ENCODE measurements at regions not wholly inside any gene's neighbourhood (a gene's known extent, or its start where the extent isn't known, plus 50 kb on each side); places are given as distances from the start of the nearest gene placed in this dataset.
"Not testable (repeated sequence)": the region's sequence is repeated elsewhere in the genome, so short reads cannot be mapped to it uniquely, and the experiment has no call there.

GRCh38 chr2:224650815-224651439 lies 65.2 kb downstream of the CCDC195 start:
- peak overlapping the region; percentile 53 for H3K4me3 ChIP-seq (ENCODE audit: low read length)

GRCh38 chr2:224647684-224648083 lies 62.5 kb upstream of the CUL3 start:
- H3K79me2 ChIP-seq (ENCODE audit: control insufficient read depth, low read length); H3K4me3 ChIP-seq (ENCODE audit: low read length); H4K20me1 ChIP-seq (ENCODE audit: control insufficient read depth, insufficient read depth, low read depth, low read length); H3K9me2 ChIP-seq (replicated peaks; ENCODE audit: control insufficient read depth, low read length); H3K27ac ChIP-seq (ENCODE audit: low read depth, low read length); H3K9me3 ChIP-seq (ENCODE audit: control insufficient read depth, insufficient read depth, low read length); H3K4me2 ChIP-seq (ENCODE audit: low read length); H3F3A ChIP-seq (ENCODE audit: control insufficient read depth, insufficient read depth); H3K27me3 ChIP-seq (ENCODE audit: control insufficient read depth, low read length); H3K36me3 ChIP-seq (ENCODE audit: control insufficient read depth, low read length): not testable (repeated sequence)
- peaks cover 43% of the 10 kb centered on the region for H3K4me1 ChIP-seq (ENCODE audit: control insufficient read depth, low read length)

More at GRCh38 chr2:224650815-224651439, 65.2 kb downstream of the CCDC195 start:
- Histone ChIP-seq H3K9me3 (ENCODE audit: control insufficient read depth, insufficient read depth, low read length) (no peaks in the 10 kb centered on the region), H3K27ac (ENCODE audit: low read depth, low read length) (no peak overlapping the region), H3K4me2 (ENCODE audit: low read length) (peak overlapping the region; percentile 70), H4K20me1 (ENCODE audit: control insufficient read depth, insufficient read depth, low read depth, low read length) (no peaks in the 10 kb centered on the region), H3K36me3 (ENCODE audit: control insufficient read depth, low read length) (no peaks in the 10 kb centered on the region), H3K4me1 (ENCODE audit: control insufficient read depth, low read length) (peaks cover 42% of the 10 kb centered on the region), H3K27me3 (ENCODE audit: control insufficient read depth, low read length) (no peaks in the 10 kb centered on the region), H3K9me2 (replicated peaks; ENCODE audit: control insufficient read depth, low read length) (no peaks in the 10 kb centered on the region), H3F3A (ENCODE audit: control insufficient read depth, insufficient read depth) (no peaks in the 10 kb centered on the region), H3K79me2 (ENCODE audit: control insufficient read depth, low read length) (no peaks in the 10 kb centered on the region)
- TF ChIP-seq CTCF (IDR thresholded peaks at IDR 0.05; ENCODE audit: low read depth, low read length, poor library complexity, severe bottlenecking): peak; percentile 83
- no peak for TF ChIP-seq EZH2phosphoT487 (IDR thresholded peaks at IDR 0.05; ENCODE audit: borderline replicate concordance, low read length)

GRCh38 chr2:224646242-224646846 lies 61.2 kb upstream of the CUL3 start:
- TF ChIP-seq EZH2phosphoT487 (IDR thresholded peaks at IDR 0.05; ENCODE audit: borderline replicate concordance, low read length) (no peak), CTCF (IDR thresholded peaks at IDR 0.05; ENCODE audit: low read depth, low read length, poor library complexity, severe bottlenecking) (peak; percentile 88)
- Histone ChIP-seq H3K27ac (ENCODE audit: low read depth, low read length) (no peak overlapping the region), H3K27me3 (ENCODE audit: control insufficient read depth, low read length) (no peaks in the 10 kb centered on the region), H3K9me2 (replicated peaks; ENCODE audit: control insufficient read depth, low read length) (no peaks in the 10 kb centered on the region), H3K4me2 (ENCODE audit: low read length) (peak overlapping the region; percentile 22), H3K36me3 (ENCODE audit: control insufficient read depth, low read length) (no peaks in the 10 kb centered on the region), H3K9me3 (ENCODE audit: control insufficient read depth, insufficient read depth, low read length) (no peaks in the 10 kb centered on the region), H4K20me1 (ENCODE audit: control insufficient read depth, insufficient read depth, low read depth, low read length) (no peaks in the 10 kb centered on the region), H3F3A (ENCODE audit: control insufficient read depth, insufficient read depth) (no peaks in the 10 kb centered on the region), H3K4me1 (ENCODE audit: control insufficient read depth, low read length) (peaks cover 32% of the 10 kb centered on the region), H3K79me2 (ENCODE audit: control insufficient read depth, low read length) (no peaks in the 10 kb centered on the region), H3K4me3 (ENCODE audit: low read length) (no peak overlapping the region)

- peak overlapping the region; percentile 22 for H3K4me2 ChIP-seq (ENCODE audit: low read length)
- no peak overlapping the region for H3K4me3 ChIP-seq (ENCODE audit: low read length)
- no peak overlapping the region for H3K27ac ChIP-seq (ENCODE audit: low read depth, low read length)
- no peaks in the 10 kb centered on the region for H3K27me3 ChIP-seq (ENCODE audit: control insufficient read depth, low read length)
- no peaks in the 10 kb centered on the region for H4K20me1 ChIP-seq (ENCODE audit: control insufficient read depth, insufficient read depth, low read depth, low read length)
- H3F3A ChIP-seq (ENCODE audit: control insufficient read depth, insufficient read depth): no peaks in the 10 kb centered on the region
- H3K4me1 ChIP-seq (ENCODE audit: control insufficient read depth, low read length): peaks cover 26% of the 10 kb centered on the region
- H3K79me2 ChIP-seq (ENCODE audit: control insufficient read depth, low read length): no peaks in the 10 kb centered on the region
- H3K9me2 ChIP-seq (replicated peaks; ENCODE audit: control insufficient read depth, low read length): no peaks in the 10 kb centered on the region
- TF ChIP-seq EZH2phosphoT487 (IDR thresholded peaks at IDR 0.05; ENCODE audit: borderline replicate concordance, low read length): no peak
- no peak for TF ChIP-seq CTCF (IDR thresholded peaks at IDR 0.05; ENCODE audit: low read depth, low read length, poor library complexity, severe bottlenecking)
- no peaks in the 10 kb centered on the region for H3K36me3 ChIP-seq (ENCODE audit: control insufficient read depth, low read length)
- no peaks in the 10 kb centered on the region for H3K9me3 ChIP-seq (ENCODE audit: control insufficient read depth, insufficient read depth, low read length)
Observed at GRCh38 chr2:224645722-224646121, 60.6 kb upstream of the CUL3 start.
